ENCODE measurements at regions not wholly inside any gene's neighbourhood (a gene's known extent, or its start where the extent isn't known, plus 50 kb on each side); places are given as distances from the start of the nearest gene placed in this dataset.

DNA sequence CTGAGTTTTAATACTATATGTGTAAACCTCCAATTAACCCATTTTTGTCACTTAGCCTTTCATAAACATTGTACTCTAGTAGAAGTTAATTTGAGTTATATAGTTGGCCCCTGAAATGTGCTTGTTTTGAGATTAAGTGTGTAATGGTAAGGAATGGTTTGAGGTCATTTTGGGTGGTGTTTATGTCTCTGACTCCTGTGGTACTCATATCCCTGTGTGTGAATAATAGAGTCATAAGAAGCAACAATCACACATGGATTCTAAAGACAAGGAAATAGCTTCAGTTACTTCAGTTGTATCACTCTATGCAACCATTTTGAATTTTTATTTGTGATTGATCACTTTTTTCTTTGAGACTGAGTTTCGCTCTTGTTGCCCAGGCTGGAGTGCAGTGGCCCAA, 408.5 kb downstream of the MFSD1 start:
- no peak for DNase-seq (ENCODE audit: low read depth in 2 of 3, low spot score in 2 of 3)

GRCh38 chr3:159216311-159216710, 414.5 kb downstream of the MFSD1 start:
- DNase-seq (ENCODE audit: low read depth in 2 of 3, low spot score in 2 of 3), result no peak

- no peak for DNase-seq (ENCODE audit: low read depth in 2 of 3, low spot score in 2 of 3)
Observed at GRCh38 chr3:159219231-159219630, 417.4 kb downstream of the MFSD1 start.

- DNase-seq (ENCODE audit: low read depth in 2 of 3, low spot score in 2 of 3), result no peak
Observed at GRCh38 chr3:159221335-159221734, 419.5 kb downstream of the MFSD1 start.

GRCh38 chr3:159229116-159229680, 427.3 kb downstream of the MFSD1 start:
- DNase-seq (ENCODE audit: low read depth in 2 of 3, low spot score in 2 of 3), result no peak

DNA sequence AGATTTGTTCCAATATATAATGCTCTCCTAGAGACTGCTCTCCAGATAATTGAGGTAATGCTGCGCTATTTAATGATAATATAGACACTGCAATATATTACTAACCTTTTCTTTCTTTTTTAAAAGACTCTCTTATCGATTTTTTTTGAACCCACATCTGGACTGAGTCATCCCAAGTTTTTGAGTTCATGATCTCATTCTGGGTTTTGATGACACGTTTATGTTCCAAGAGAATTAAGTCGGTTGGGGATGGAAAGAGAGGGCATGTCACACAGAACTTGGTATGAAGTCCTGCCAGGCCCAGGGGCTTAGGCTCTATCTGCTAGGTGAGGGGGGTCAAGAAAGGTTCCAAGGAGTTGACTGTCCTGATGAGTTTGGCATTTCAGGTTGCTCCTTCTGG, 431.1 kb downstream of the MFSD1 start:
- no peak for DNase-seq (ENCODE audit: low read depth in 2 of 3, low spot score in 2 of 3)

DNA sequence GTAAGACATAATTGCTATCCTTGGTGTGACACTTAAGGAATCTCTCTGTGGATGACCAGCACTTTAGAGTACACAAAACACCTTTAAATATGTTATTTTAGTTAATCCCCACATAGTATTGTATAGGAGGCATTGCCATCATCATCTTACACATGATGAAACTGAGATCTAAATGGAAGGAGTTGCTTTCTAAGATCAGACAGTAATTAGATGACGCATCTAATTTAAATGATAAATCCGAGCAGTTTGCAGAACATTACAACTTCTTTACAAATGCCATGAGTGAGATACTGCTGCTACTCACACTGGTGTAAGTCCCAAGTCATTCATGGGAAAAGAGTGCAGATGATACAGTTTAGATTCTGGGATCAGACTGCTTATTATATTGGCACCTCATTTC, 431.9 kb downstream of the MFSD1 start:
- no peak for DNase-seq (ENCODE audit: low read depth in 2 of 3, low spot score in 2 of 3)

GRCh38 chr3:159234306-159234705, 432.5 kb downstream of the MFSD1 start:
- DNase-seq (ENCODE audit: low read depth in 2 of 3, low spot score in 2 of 3), result no peak

DNA sequence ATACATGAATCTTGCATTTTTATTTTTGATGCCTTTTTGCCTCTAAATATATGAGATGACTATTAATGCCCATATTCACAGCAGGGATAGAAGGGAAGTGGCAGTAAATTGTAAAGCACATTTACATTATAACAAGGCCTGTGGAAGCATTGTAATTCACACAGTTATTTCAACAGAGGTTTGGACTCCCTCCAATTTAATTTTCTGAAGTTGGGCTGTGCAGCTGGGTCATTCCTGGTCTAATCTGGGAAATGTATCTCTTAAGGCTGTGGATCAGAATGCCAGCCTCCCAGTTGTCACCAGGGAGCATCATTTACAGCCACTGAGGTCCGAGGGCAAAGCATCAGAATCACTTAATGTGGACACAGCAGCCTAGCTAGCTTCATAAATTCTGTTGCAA, 434.5 kb downstream of the MFSD1 start:
- DNase-seq (ENCODE audit: low read depth in 2 of 3, low spot score in 2 of 3), result no peak

- no peak for DNase-seq (ENCODE audit: low read depth in 2 of 3, low spot score in 2 of 3)
Observed at GRCh38 chr3:159237226-159237625, 435.4 kb downstream of the MFSD1 start.

GRCh38 chr3:159238646-159239045, 436.8 kb downstream of the MFSD1 start:
- no peak for DNase-seq (ENCODE audit: low read depth in 2 of 3, low spot score in 2 of 3)

- no peak for DNase-seq (ENCODE audit: low read depth in 2 of 3, low spot score in 2 of 3)
Observed at GRCh38 chr3:159239059-159239458, 437.2 kb downstream of the MFSD1 start.

GRCh38 chr3:159244933-159245332, 443.1 kb downstream of the MFSD1 start:
- no peak for DNase-seq (ENCODE audit: low read depth in 2 of 3, low spot score in 2 of 3)

DNA sequence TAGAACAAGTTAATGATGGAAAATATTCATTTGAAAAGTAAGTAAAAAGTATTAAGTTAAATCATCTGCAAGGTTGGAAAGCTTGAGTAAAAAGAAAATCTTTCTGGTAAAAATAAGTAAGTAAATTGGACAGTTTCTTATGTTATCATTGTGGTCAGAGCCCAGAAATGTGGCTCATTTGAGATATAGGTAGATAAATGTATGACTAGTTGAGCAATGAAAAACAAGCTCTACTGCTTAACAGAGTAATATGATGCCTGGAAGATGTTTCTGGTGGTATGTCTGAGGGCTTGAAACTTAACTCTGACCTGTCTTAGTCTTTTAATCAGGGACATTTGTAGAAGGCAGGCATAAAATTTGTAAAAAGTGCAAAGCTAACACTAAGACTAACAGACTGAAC, 444.0 kb downstream of the MFSD1 start:
- no peak for DNase-seq (ENCODE audit: low read depth in 2 of 3, low spot score in 2 of 3)

DNA sequence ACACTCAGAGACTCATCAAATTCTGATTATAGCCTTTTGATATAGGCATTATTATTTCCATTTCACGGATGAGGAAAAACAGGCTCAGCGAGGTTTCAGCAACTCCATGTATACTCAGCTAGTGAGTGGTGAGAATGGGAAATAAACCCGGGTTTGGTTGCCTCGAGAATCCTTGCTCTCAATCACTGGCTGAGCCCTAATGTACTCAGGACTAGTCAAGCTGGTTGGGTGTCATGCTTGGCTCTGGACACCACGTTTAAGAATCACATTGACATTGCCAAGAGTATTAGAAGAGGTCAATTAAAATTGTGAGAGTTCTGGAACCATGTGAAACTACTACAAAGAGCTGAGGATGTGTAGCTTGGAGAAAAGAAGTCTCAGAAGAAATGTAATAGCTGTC, 444.5 kb downstream of the MFSD1 start:
- no peak for DNase-seq (ENCODE audit: low read depth in 2 of 3, low spot score in 2 of 3)

DNA sequence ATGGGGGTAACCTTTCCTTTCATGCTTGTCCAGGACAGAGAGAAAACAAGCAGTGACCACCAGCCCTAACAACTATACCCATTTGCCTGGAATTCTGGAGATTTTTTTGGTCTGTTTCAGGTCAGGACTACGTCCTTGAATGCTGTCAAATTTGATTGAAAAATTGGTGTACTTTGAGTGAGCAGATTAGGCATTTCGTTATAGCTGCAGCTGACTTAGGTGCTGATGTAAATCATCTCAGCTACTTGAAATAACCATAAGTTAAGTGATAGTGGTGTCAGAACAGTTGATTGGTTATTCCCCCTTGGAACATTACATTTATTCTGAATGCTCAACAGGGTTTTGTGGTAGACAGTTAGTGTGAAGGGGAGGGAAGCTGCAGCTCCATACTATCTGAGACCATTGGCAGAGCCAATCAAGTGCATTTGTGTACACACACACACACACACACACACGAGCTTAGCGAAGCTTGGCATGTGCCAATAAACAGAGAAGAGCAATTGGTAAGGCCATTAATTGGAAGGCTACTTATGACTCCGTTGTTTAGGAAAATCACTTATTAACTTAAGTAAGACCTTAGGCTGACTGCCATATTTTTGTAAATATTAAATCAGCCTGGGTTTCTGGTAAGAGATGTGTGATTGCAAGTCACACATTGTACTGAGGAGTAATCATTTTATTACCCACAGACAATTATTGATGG, 447.8 kb downstream of the MFSD1 start:
- DNase-seq (ENCODE audit: low read depth in 2 of 3, low spot score in 2 of 3), result no peak

DNA sequence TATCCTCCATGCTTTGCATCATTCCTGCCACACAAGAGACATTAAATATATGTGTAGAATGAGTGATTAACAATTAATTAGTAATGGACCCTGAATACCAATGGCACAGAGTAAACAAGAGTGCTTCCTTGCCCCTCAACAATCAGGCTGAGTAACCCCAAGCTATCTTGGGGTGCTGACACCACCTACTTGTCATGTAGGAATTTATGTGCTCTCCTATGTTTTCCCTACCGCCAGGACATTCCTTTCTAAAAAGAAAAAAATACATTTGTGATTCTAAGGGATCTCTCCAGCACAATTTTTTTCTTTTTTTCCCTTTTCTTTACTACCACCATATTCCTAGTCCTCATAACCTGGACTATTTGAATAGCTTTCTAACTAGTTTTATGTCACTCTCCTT, 449.1 kb downstream of the MFSD1 start:
- DNase-seq (ENCODE audit: low read depth in 2 of 3, low spot score in 2 of 3), result no peak

DNA sequence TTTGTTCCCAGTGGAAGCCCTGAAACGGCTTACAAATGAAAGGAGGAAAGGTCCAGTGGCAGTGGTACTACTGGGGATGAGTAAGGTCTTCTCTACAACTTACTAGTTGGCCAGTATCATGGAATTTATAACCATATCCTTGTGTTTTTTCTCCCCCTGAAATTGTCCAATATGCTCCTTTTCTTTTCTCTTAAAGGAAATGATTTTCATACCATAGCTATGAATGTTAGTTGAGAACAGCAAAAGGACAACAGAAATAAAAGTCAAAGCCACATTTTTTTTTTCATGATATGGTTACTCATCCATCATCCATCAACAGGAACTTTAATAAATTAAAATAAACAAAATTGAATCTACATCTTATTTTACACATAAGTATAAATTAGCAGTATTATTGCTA, 450.4 kb downstream of the MFSD1 start:
- DNase-seq (ENCODE audit: low read depth in 2 of 3, low spot score in 2 of 3), result no peak

DNA sequence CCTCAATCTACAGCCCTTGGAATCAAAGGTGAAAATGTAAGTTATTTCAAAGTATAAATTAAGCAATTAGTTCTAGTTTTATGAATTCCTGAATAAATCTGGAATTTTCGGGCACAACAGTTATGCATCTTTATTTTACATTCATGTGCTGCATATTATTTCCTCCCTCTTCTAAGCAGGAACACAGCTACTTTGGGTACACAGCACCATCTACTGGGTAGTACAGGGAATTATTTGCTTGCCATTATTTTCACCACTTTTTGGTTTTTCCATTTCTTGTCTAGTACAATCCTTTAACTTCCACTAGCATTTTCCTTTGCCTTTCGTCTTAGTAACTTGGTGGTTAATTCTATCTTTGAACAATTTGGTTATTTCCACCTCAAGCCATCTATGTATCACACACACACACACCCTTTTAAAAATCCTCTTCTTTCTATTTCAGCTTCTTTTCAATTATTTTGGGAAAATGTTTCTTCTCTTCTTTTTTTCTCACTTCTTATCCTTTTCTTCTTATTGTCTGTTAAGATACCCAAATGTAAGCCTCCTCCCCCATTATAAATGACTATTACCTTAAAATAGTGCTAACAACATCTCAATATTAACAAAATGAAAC, 451.0 kb downstream of the MFSD1 start:
- DNase-seq (ENCODE audit: low read depth in 2 of 3, low spot score in 2 of 3), result peak in 2 of 3 donors; percentile 13 to 38

DNA sequence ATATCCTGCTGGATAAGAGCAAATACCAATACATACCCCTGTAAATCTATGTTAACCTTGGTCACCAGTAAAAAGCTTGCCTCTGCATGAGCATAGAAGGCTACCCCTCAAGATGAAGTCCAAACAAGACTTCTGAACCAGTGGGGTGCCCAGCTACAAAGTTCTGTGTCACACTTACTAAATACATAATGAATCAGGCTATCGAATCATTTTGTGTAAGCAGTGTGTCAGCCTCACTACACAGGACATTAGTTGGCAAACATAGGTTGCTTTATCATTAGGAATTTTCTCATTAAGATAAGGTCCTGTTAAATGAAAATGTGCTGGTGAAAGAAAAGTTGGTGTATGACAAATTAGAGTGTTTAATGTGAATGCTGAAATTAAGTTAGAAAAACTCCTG, 452.0 kb downstream of the MFSD1 start:
- no peak for DNase-seq (ENCODE audit: low read depth in 2 of 3, low spot score in 2 of 3)

GRCh38 chr3:159257954-159258353, 456.1 kb downstream of the MFSD1 start:
- DNase-seq (ENCODE audit: low read depth in 2 of 3, low spot score in 2 of 3), result no peak

DNA sequence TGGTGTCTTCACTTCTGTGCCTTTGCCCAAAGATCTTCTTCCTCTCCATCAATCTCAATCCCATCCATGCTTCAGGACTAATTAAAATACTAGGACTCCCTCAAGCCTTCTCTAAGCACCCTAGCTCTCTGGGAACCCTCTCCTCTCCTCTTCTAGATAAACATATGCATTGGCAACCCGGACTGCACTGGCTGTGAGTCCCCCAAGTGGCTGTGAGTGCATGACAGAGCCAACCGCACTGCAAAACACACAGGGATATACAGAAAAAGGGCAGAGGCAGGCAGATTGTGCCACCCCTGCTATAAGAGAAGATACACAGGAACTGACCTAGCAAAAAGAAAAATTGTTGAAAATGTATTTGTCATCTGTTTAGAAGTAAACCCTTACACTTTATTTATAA, 457.1 kb downstream of the MFSD1 start:
- DNase-seq (ENCODE audit: low read depth in 2 of 3, low spot score in 2 of 3), result no peak

Data from hematopoietic multipotent progenitor cell (in vitro differentiated cells).